HG03280 (cell line): ENCODE measurements at regions not wholly inside any gene's neighbourhood (a gene's known extent, or its start where the extent isn't known, plus 50 kb on each side); places are given as distances from the start of the nearest gene placed in this dataset.

ENCODE experiments used
- ATAC-seq: cut with Tn5 transposase; IDR thresholded peaks from one replicate; pipeline ENCODE4 v1.9.1; 2021; ENCODE audit warnings: mild to moderate bottlenecking, moderate library complexity; ENCODE audit not compliant: unreplicated experiment

GRCh38 chr10:88082391-88082790 lies 219.0 kb downstream of the PTEN start:
- ATAC-seq, result peak; percentile 18

- peak; percentile 73 for ATAC-seq
Observed at GRCh38 chr10:88082806-88083596, 219.6 kb downstream of the PTEN start.

GRCh38 chr10:88083597-88083989 lies 220.2 kb downstream of the PTEN start:
- no peak for ATAC-seq

GRCh38 chr10:88086187-88086960 lies 222.9 kb downstream of the PTEN start:
- no peak for ATAC-seq

- no peak for ATAC-seq
Observed at GRCh38 chr10:88088441-88089340, 225.3 kb downstream of the PTEN start.

- no peak for ATAC-seq
Observed at GRCh38 chr10:88089498-88089897, 226.1 kb downstream of the PTEN start.

- ATAC-seq, result no peak
Observed at GRCh38 chr10:88090568-88091214, 227.3 kb downstream of the PTEN start.

GRCh38 chr10:88091490-88092061 lies 228.2 kb downstream of the PTEN start:
- ATAC-seq, result peak; percentile 82

GRCh38 chr10:88092265-88092664 lies 228.8 kb downstream of the PTEN start:
- no peak for ATAC-seq

- no peak for ATAC-seq
Observed at GRCh38 chr10:88092973-88093372, 229.5 kb downstream of the PTEN start.

- ATAC-seq, result no peak
Observed at GRCh38 chr10:88094795-88095194, 231.4 kb downstream of the PTEN start.

- no peak for ATAC-seq
Observed at GRCh38 chr10:88095223-88095721, 231.8 kb downstream of the PTEN start.

GRCh38 chr10:88095778-88096431 lies 232.5 kb downstream of the PTEN start:
- ATAC-seq, result no peak

GRCh38 chr10:88097092-88097516 lies 233.7 kb downstream of the PTEN start:
- no peak for ATAC-seq

- no peak for ATAC-seq
Observed at GRCh38 chr10:88097536-88097935, 234.1 kb downstream of the PTEN start.

- no peak for ATAC-seq
Observed at GRCh38 chr10:88100281-88100680, 236.9 kb downstream of the PTEN start.

- ATAC-seq, result no peak
Observed at GRCh38 chr10:88101666-88102065, 238.2 kb downstream of the PTEN start.

- no peak for ATAC-seq
Observed at GRCh38 chr10:88103576-88103975, 240.2 kb downstream of the PTEN start.

GRCh38 chr10:88104223-88104622 lies 240.8 kb downstream of the PTEN start:
- no peak for ATAC-seq

- ATAC-seq, result no peak
Observed at GRCh38 chr10:88106366-88106765, 242.9 kb downstream of the PTEN start.
